NB4 (cell line): ENCODE measurements at regions not wholly inside any gene's neighbourhood (a gene's known extent, or its start where the extent isn't known, plus 50 kb on each side); places are given as distances from the start of the nearest gene placed in this dataset.

Experiments
- CTCF ChIP-seq: IDR thresholded peaks from one replicate; pipeline ENCODE4 v1.5.1; 2012; ENCODE audit warnings: low read depth, low read length
- MYC ChIP-seq: IDR thresholded peaks from 2 replicates; pipeline ENCODE4 v1.6.1; 2011; ENCODE audit warnings: low read depth, low read length

GRCh38 chr6:134637847-134638437 lies 312.0 kb downstream of the ALDH8A1 start:
- TF ChIP-seq MYC (no peak), CTCF (no peak)
